ENCODE measurements at regions not wholly inside any gene's neighbourhood (a gene's known extent, or its start where the extent isn't known, plus 50 kb on each side); places are given as distances from the start of the nearest gene placed in this dataset.

GRCh38 chr13:61045251-61045650, 370.4 kb downstream of the PCDH20 start:
- no peak overlapping the region for H3K4me3 ChIP-seq
- no peaks in the 10 kb centered on the region for H3K36me3 ChIP-seq
- no peak overlapping the region for H3K27ac ChIP-seq
- no peaks in the 10 kb centered on the region for H3K27me3 ChIP-seq
- no peak for DNase-seq (ENCODE audit: low spot score in 2 of 2)
- no peaks in the 10 kb centered on the region for H3K9me3 ChIP-seq
- no peaks in the 10 kb centered on the region for H3K4me1 ChIP-seq
- WGBS, 2 donors = 55% methylated on average over 2 of the region's 2 CpGs
- TF ChIP-seq EP300 (IDR thresholded peaks at IDR 0.05) = no peak
- TF ChIP-seq POLR2A (IDR thresholded peaks at IDR 0.05) = no peak
- TF ChIP-seq CTCF (IDR thresholded peaks at IDR 0.05) = no peak

GRCh38 chr13:61040181-61040580, 375.5 kb downstream of the PCDH20 start:
- Histone ChIP-seq H3K4me1 (no peaks in the 10 kb centered on the region), H3K27me3 (no peaks in the 10 kb centered on the region), H3K4me3 (no peak overlapping the region), H3K27ac (no peak overlapping the region), H3K9me3 (no peaks in the 10 kb centered on the region), H3K36me3 (no peaks in the 10 kb centered on the region)
- 48 to 66% methylated on average over 2 of the region's 2 CpGs for WGBS, 2 donors
- TF ChIP-seq CTCF (IDR thresholded peaks at IDR 0.05) (no peak), POLR2A (IDR thresholded peaks at IDR 0.05) (no peak), EP300 (IDR thresholded peaks at IDR 0.05) (no peak)
- no peak for DNase-seq (ENCODE audit: low spot score in 2 of 2)

- no peak for DNase-seq (ENCODE audit: low spot score in 2 of 2)
- no peak overlapping the region for H3K27ac ChIP-seq
- no peaks in the 10 kb centered on the region for H3K9me3 ChIP-seq
- H3K4me3 ChIP-seq = no peak overlapping the region
- H3K4me1 ChIP-seq = no peaks in the 10 kb centered on the region
- no peak for TF ChIP-seq EP300 (IDR thresholded peaks at IDR 0.05)
- TF ChIP-seq POLR2A (IDR thresholded peaks at IDR 0.05) = no peak
- TF ChIP-seq CTCF (IDR thresholded peaks at IDR 0.05) = no peak
- no peaks in the 10 kb centered on the region for H3K36me3 ChIP-seq
- H3K27me3 ChIP-seq = no peaks in the 10 kb centered on the region
- 90 to 95% methylated on average over 4 of the region's 4 CpGs for WGBS, 2 donors
Measured at GRCh38 chr13:61039302-61039701, 376.3 kb downstream of the PCDH20 start.

GRCh38 chr13:61036715-61037114, 378.9 kb downstream of the PCDH20 start:
- H3K4me1 ChIP-seq = no peaks in the 10 kb centered on the region
- H3K27me3 ChIP-seq = no peaks in the 10 kb centered on the region
- no peak for DNase-seq (ENCODE audit: low spot score in 2 of 2)
- 66 to 69% methylated on average over 6 of the region's 6 CpGs for WGBS, 2 donors
- H3K36me3 ChIP-seq = no peaks in the 10 kb centered on the region
- H3K27ac ChIP-seq = no peak overlapping the region
- TF ChIP-seq CTCF (IDR thresholded peaks at IDR 0.05) = no peak
- no peak overlapping the region for H3K4me3 ChIP-seq
- no peaks in the 10 kb centered on the region for H3K9me3 ChIP-seq

- no peaks in the 10 kb centered on the region for H3K4me1 ChIP-seq
Measured at GRCh38 chr13:61030445-61030844, 385.2 kb downstream of the PCDH20 start.

More at GRCh38 chr13:61030445-61030844, 385.2 kb downstream of the PCDH20 start:
- no peaks in the 10 kb centered on the region for H3K27me3 ChIP-seq
- no peak overlapping the region for H3K27ac ChIP-seq
- H3K9me3 ChIP-seq = no peaks in the 10 kb centered on the region
- H3K36me3 ChIP-seq = no peaks in the 10 kb centered on the region
- no peak overlapping the region for H3K4me3 ChIP-seq
- no peak for DNase-seq (ENCODE audit: low spot score in 2 of 2)
- TF ChIP-seq POLR2A (IDR thresholded peaks at IDR 0.05) = no peak
- no peak for TF ChIP-seq EP300 (IDR thresholded peaks at IDR 0.05)
- TF ChIP-seq CTCF (IDR thresholded peaks at IDR 0.05) = no peak

Data from tibial nerve (tissue), 4 donors.